Vagina (tissue), 2 donors: ENCODE measurements at regions not wholly inside any gene's neighbourhood (a gene's known extent, or its start where the extent isn't known, plus 50 kb on each side); places are given as distances from the start of the nearest gene placed in this dataset.

Source experiments
- DNase-seq, 2 donors: peaks; one replicate each; pipeline ENCODE4 v3.0.0-alpha.2; 2017; ENCODE audit errors: extremely low spot score in 2 of 2
- H3K27ac ChIP-seq: fragments of 200-600 bp; sonication (generic); one replicate; pipeline ENCODE4 v1.5.1; 2019
- H3K27me3 ChIP-seq: fragments of 200-600 bp; sonication (generic); one replicate; pipeline ENCODE4 v1.5.1; 2019
- H3K36me3 ChIP-seq, 2 donors: fragments of 200-600 bp; sonication (generic); one replicate each; pipeline ENCODE4 v1.5.1; 2017 to 2019
- H3K4me1 ChIP-seq: fragments of 200-600 bp; sonication (generic); one replicate; pipeline ENCODE4 v1.5.1; 2019
- H3K4me3 ChIP-seq, 2 donors: fragments of 200-600 bp; sonication (generic); 1 replicate in 1 of 2; 2 replicates in 1 of 2; pipeline ENCODE4 v1.5.1; 2016 to 2019
- H3K9me3 ChIP-seq: fragments of 200-600 bp; sonication (generic); one replicate; pipeline ENCODE4 v1.5.1; 2019
- CTCF ChIP-seq, 3 experiments: fragments of 450-650 bp in 2 of 3; fragments of 200-600 bp in 1 of 3; sonication (generic) in 1 of 3; IDR thresholded peaks; one replicate each; pipeline ENCODE4 v1.5.1; 2017 to 2019; ENCODE audit warnings: antibody characterized with exemption in 3 of 3, mild to moderate bottlenecking in 2 of 3, moderate library complexity in 2 of 3
- POLR2A ChIP-seq, 2 donors: fragments of 450-650 bp; IDR thresholded peaks; one replicate each; pipeline ENCODE4 v1.6.1; 2017; ENCODE audit warnings: antibody characterized with exemption in 2 of 2, mild to moderate bottlenecking in 2 of 2, moderate library complexity in 2 of 2
- POLR2AphosphoS5 ChIP-seq, 2 donors: sonication (generic); formaldehyde crosslinking; IDR thresholded peaks; one replicate each; pipeline ENCODE4 v1.9.0; 2017; ENCODE audit warnings: antibody characterized with exemption in 2 of 2, mild to moderate bottlenecking in 2 of 2, low read depth in 1 of 2; ENCODE audit not compliant: insufficient read depth in 1 of 2
- intact Hi-C: fragments of 100-400 bp; cut with DNase I; formaldehyde crosslinking; loops from one replicate; pipeline ENCODE4 v1.15.1; 2023

GRCh38 chr7:24517166-24517565 is 56.1 kb upstream of the PALS2 start:
- no peaks in the 10 kb centered on the region for H3K36me3 ChIP-seq
- no peaks in the 10 kb centered on the region for H3K9me3 ChIP-seq
- intact Hi-C loops, result no loop called here
- H3K27me3 ChIP-seq, result no peaks in the 10 kb centered on the region
- no peak for TF ChIP-seq POLR2AphosphoS5 (IDR thresholded peaks at IDR 0.05; ENCODE audit: insufficient read depth in 1 of 2, low read depth in 1 of 2)
- no peak for TF ChIP-seq POLR2A (IDR thresholded peaks at IDR 0.05)
- TF ChIP-seq CTCF (IDR thresholded peaks at IDR 0.05), result no peak
- H3K4me3 ChIP-seq, result no peak overlapping the region
- no peak overlapping the region for H3K27ac ChIP-seq
- no peak for DNase-seq
- no peaks in the 10 kb centered on the region for H3K4me1 ChIP-seq

- intact Hi-C loops, result no loop called here
- TF ChIP-seq POLR2AphosphoS5 (IDR thresholded peaks at IDR 0.05; ENCODE audit: insufficient read depth in 1 of 2, low read depth in 1 of 2) (no peak), CTCF (IDR thresholded peaks at IDR 0.05) (no peak), POLR2A (IDR thresholded peaks at IDR 0.05) (no peak)
- no peak overlapping the region for H3K27ac ChIP-seq
- H3K36me3 ChIP-seq, result no peaks in the 10 kb centered on the region
- no peaks in the 10 kb centered on the region for H3K27me3 ChIP-seq
- no peaks in the 10 kb centered on the region for H3K9me3 ChIP-seq
- no peaks in the 10 kb centered on the region for H3K4me1 ChIP-seq
- H3K4me3 ChIP-seq, result no peak overlapping the region
- DNase-seq, result no peak
These were observed 51.2 kb upstream of the PALS2 start for GRCh38 chr7:24521917-24522623.
